HG02571 (cell line): ENCODE measurements at regions not wholly inside any gene's neighbourhood (a gene's known extent, or its start where the extent isn't known, plus 50 kb on each side); places are given as distances from the start of the nearest gene placed in this dataset.

Experiments
- ATAC-seq: cut with Tn5 transposase; IDR thresholded peaks from one replicate; pipeline ENCODE4 v1.9.1; 2021; ENCODE audit warnings: mild to moderate bottlenecking, moderate library complexity; ENCODE audit not compliant: unreplicated experiment

- no peak for ATAC-seq
These were observed 212.0 kb downstream of the DMRT2 start for GRCh38 chr9:1261879-1262766.

- ATAC-seq = peak; percentile 77
These were observed 217.0 kb downstream of the DMRT2 start for GRCh38 chr9:1267141-1267570.

DNA sequence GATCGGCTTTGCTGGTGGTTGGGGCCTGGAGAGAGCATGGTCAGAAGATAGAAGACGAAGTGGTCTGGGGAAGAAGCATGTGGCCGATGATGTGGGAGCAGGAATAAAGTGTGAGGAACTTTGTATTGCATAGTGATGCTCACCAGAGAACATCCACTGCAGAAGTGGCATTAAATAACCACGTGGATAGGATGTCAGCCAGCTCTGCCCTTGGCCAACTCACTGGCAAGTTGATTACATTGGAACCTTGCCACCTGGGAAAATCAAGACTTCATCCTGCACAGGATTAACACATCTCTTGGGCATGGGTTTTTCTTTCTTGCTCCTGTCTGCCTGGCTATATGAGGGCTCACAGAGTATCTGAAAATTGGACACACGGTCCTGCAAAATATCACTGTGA lies 217.4 kb downstream of the DMRT2 start:
- no peak for ATAC-seq

DNA sequence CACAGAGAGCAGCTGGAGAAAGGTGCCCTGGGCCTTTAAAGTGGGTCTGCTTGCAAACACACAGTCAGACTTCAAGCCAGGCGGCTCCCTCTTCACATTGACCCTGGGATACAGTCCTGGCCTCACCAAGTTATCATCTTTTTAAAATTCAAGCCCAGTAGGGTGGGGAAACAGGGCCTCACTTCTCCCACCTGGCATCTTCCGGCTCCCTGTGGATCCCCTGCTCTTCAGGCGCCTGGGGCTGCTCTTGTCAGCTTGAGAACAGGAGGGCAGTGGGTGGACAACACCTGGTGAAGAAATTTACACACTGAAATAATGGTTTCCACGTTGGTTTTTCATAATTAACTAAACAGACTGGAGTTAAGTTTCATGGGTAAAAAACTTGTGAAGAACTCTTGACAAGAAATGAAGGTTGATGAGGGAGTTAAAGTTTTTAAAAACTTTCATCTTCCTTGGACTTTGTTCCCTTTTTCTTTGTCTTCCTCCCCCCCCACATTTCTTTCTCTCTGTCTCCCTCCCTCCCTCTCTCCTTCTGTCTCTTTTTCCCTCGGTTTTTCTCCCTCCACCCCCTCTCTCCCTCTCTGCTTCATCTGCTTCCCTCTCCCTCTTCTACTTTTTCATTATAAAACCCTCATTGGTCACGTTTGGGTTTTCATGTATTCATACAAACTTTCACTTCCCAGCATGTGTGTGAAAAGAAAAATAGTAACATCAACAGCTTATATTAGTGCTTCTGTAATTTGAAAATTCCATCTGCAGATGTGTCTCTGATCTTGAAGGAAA lies 219.6 kb downstream of the DMRT2 start:
- no peak for ATAC-seq

DNA sequence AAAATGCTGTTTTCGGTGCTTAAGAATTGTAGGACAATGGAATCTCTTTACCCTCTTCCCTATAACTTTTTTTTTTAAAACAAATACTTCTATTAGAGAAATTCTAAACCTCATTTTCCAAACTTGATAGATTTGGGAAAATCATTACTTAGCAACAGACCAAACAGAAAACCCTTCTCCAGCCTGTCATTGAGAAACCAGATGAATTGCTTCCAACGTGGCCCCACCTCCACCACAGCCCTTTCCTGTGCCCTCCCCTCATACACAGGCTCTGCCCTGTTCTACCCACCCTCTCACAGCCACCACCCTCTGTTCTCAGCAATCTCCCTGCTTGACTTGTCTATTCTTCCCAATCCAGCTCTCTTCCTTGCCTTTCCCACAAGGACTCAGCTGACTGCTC lies 221.2 kb downstream of the DMRT2 start:
- no peak for ATAC-seq

- no peak for ATAC-seq
These were observed 221.6 kb downstream of the DMRT2 start for GRCh38 chr9:1271786-1272185.

GRCh38 chr9:1272488-1272887 lies 222.3 kb downstream of the DMRT2 start:
- ATAC-seq = no peak

DNA sequence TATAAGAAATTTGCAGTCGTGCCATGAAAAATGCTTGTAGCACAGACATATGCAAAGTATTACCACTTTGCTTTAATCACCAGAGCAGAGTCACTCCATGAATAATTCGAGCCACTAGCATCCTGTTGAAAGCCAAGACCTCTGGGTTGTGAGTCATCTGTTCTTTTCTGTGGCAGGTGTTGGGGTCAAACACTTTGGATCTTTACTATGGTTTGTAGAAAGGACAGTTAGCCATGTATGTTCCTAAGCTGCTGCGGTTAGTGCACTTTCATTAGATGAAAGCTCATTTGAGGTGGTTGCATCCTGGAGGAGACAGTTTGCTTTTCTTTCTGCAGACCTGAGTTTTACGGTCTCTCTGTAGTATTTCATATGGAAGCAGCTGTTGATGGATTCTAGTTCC lies 223.7 kb downstream of the DMRT2 start:
- ATAC-seq = no peak

- ATAC-seq = no peak
These were observed 224.2 kb downstream of the DMRT2 start for GRCh38 chr9:1274334-1274733.

DNA sequence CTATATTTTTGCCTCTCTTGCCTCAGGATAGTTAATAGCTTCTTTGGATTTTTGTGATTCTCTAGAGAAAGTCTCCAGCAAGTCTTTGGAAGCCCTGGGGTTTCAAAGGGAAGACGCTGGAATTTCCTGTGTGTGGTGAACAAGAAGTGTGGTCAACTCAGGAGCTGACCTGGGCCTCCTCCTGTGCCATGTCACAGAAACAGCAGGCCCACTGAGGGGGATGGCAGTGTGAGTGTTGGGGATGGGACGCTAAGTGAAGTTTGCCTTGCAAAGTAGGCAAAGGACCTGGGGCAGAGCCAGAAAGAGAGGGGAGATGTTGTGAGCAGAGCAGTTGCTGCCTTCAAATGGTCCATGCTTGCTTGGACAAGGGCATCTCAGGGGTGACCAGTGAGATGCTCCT lies 226.3 kb downstream of the DMRT2 start:
- ATAC-seq = no peak

GRCh38 chr9:1284727-1285126 lies 234.6 kb downstream of the DMRT2 start:
- no peak for ATAC-seq

DNA sequence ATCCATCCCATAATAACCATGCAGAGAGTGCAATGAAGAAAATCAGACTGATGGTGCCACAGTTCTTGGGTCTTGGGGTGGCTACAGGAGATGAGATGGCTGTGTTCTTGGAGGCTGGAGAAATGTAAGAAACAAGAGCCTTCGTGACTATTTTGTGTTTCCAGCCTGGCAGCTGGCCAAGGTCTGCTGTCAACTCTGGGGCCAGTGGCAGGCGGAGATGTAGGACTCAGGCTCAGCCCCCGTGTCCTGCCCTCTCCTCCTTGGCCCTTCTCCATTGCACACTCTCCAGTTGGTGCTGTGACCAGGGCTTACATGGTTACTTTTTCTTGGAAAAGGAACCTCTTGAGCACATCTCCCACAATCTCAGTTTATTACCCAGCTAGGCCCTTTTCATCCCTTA lies 235.4 kb downstream of the DMRT2 start:
- no peak for ATAC-seq

DNA sequence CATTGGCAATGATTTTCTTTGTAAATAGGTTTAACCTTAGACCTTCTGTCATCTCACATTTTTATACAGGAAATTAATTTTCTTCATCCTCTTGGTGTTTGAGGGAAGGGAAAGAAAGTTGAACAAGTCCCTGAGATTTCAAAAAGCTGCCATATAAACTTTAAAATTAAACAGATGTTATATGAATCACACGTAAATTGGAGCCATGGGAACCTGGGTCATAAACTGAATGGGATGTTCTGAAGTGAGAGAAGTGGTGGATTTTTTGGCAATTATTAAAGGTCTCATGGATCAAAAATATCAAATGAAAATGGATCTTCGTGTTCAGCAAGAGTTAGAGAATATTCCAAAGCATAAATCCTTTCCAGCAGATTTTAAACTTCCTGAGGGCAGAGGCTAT lies 242.2 kb downstream of the DMRT2 start:
- no peak for ATAC-seq

DNA sequence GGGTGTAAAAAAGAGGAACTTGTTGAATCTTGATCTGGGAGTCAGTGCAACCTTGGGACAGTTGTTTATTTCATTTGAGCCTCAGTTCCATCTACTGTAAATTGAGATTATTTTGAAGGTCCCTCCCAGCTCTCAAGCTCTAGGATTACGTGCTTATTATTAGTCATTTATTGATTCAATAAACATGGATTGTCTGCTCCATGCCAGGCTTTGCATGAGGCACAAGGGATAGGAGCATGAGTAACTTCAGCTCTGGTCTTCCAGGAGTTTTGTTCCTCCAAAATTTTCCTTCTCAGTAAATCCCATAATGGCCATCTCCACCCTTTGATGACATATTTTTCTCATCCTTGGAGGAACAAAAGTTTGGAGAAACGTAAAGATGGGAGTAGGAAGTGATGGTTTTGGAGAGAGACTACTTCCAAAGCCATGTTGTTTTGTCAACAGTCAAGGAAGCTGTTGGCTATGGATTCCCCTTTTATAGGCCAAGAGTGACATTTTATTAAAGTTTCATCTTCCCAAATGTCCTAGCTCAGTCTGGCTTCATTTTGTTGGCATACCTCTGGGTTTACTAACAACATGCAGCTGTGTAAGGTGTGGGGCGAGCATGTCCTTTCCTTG lies 244.6 kb downstream of the DMRT2 start:
- no peak for ATAC-seq

DNA sequence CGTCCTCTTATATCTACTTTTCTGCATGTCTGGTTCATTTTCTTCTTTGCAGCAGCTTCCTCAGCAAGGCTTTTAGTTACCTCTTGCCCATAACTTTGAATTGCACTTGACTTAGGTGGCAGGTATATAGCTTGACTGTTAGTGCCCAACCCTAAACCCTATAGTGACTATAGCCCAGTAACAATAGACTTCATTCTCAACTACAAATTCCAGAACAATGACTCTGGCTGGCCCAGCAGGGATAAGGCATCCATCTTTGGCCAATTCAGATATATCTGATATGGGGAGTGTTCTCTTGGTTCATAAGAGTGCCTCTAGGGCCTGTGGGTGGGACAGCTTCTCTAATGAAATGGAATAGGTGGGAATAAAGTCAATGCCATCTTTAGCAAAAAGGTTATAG lies 246.2 kb downstream of the DMRT2 start:
- ATAC-seq = no peak

GRCh38 chr9:1298046-1298445 lies 247.9 kb downstream of the DMRT2 start:
- no peak for ATAC-seq

- ATAC-seq = no peak
These were observed 250.8 kb downstream of the DMRT2 start for GRCh38 chr9:1300941-1301340.

GRCh38 chr9:1303932-1304331 lies 253.8 kb downstream of the DMRT2 start:
- ATAC-seq = no peak

DNA sequence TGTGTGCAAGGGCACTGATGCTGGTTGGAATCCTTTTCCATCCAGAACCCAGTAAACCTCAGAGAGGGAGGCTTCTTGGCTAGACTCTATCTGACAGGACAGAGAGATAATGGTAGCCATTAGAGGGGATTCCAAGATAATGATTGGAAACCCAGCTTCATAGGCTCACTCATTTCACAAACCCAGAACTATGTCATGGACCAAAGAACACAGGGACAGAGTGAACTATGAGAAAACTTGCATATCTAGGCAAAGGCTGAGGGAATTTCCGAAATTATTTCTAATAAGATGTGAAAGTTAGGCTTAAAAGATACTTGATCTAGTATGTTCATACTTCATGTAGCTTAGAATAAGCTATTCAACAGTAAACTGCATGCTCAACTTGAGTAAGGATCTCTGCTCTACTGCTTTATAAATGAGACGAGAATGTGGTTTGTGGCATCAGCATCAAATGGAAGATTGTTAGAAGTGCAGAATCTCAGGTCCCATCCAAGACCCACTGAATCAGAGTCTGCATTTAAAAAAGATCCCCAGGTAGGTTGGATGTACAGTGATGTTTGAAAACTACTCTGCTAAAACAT lies 261.4 kb downstream of the DMRT2 start:
- no peak for ATAC-seq

DNA sequence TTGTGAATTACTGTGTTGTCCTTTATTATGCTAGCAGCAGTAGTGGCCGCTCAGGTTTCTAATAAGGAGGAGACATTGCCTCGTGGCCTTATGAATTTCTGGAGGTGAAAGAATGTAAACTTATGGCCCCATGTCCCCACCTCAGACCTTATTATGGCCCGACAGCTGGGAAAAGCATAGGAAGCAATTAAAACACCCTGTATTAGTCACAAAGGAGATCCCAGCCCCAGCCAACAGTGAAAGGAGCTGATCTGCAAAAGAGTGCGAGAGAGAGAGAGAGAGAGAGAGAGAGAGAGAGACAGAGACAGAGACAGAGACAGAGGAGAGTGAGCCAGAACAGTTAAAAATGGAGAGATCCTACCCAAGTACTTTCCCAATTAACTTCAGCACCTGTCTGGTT lies 269.3 kb downstream of the DMRT2 start:
- no peak for ATAC-seq

DNA sequence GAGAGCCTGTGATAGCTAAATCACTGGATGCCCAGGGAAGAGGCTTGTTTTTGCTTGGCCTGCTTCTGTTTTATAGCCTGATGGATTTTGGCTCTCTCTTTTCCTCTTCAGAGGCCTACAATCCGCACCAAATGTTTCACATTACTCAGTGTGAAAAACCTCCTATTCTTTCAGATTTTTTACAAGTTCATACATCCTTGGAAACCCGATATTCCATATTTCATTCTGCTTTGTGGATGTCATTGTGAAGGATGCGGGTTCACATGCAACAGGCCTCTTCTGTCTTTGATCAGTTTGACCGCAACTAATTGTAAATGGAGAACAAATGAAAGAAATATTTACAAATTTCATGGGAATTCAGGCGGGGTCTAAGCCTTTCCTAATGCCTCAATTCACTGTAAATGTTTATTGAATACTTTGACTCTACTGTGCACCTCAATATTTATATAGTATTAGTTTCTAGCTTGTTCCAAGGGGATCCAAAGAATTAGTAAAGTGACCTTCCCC lies 269.9 kb downstream of the DMRT2 start:
- ATAC-seq = no peak
